ENCODE measurements at regions not wholly inside any gene's neighbourhood (a gene's known extent, or its start where the extent isn't known, plus 50 kb on each side); places are given as distances from the start of the nearest gene placed in this dataset.

GRCh38 chr12:115199831-115200230 lies 515.9 kb upstream of the TBX3 start:
- no peak for TF ChIP-seq EZH2 (IDR thresholded peaks at IDR 0.05; ENCODE audit: borderline replicate concordance, low read length)
- TF ChIP-seq CTCF (IDR thresholded peaks at IDR 0.05; ENCODE audit: low read length) = no peak
- Histone ChIP-seq H3K9ac (ENCODE audit: low read length) (no peak overlapping the region), H3K27me3 (ENCODE audit: insufficient read depth, low read length) (no peaks in the 10 kb centered on the region), H3K27ac (ENCODE audit: low read depth, low read length, poor library complexity, severe bottlenecking) (no peak overlapping the region), H3K4me3 (ENCODE audit: low read depth, low read length, poor library complexity, severe bottlenecking) (no peak overlapping the region), H3K79me2 (ENCODE audit: insufficient read depth, low read length) (no peaks in the 10 kb centered on the region), H3K9me3 (ENCODE audit: low read length) (no peaks in the 10 kb centered on the region), H3K4me2 (ENCODE audit: low read length) (no peak overlapping the region), H3K36me3 (ENCODE audit: insufficient read depth, low read length) (no peaks in the 10 kb centered on the region), H3F3A (ENCODE audit: insufficient read depth, low read length) (no peaks in the 10 kb centered on the region), H2AFZ (ENCODE audit: low read length) (no peak overlapping the region), H3K4me1 (ENCODE audit: insufficient read depth, low read length, severe bottlenecking) (no peaks in the 10 kb centered on the region), H3K9me2 (ENCODE audit: low read depth, low read length) (no peaks in the 10 kb centered on the region), H4K20me1 (ENCODE audit: insufficient read depth, low read length) (no peaks in the 10 kb centered on the region)

GRCh38 chr12:115194857-115195256 lies 510.9 kb upstream of the TBX3 start:
- Histone ChIP-seq H3K36me3 (ENCODE audit: insufficient read depth, low read length) (no peaks in the 10 kb centered on the region), H3F3A (ENCODE audit: insufficient read depth, low read length) (no peaks in the 10 kb centered on the region), H3K4me1 (ENCODE audit: insufficient read depth, low read length, severe bottlenecking) (no peaks in the 10 kb centered on the region), H3K9me3 (ENCODE audit: low read length) (no peaks in the 10 kb centered on the region), H4K20me1 (ENCODE audit: insufficient read depth, low read length) (no peaks in the 10 kb centered on the region), H3K4me2 (ENCODE audit: low read length) (no peak overlapping the region), H3K79me2 (ENCODE audit: insufficient read depth, low read length) (no peaks in the 10 kb centered on the region), H3K9me2 (ENCODE audit: low read depth, low read length) (no peaks in the 10 kb centered on the region), H3K9ac (ENCODE audit: low read length) (no peak overlapping the region), H3K27ac (ENCODE audit: low read depth, low read length, poor library complexity, severe bottlenecking) (no peak overlapping the region), H2AFZ (ENCODE audit: low read length) (no peak overlapping the region), H3K27me3 (ENCODE audit: insufficient read depth, low read length) (no peaks in the 10 kb centered on the region), H3K4me3 (ENCODE audit: low read depth, low read length, poor library complexity, severe bottlenecking) (no peak overlapping the region)
- TF ChIP-seq EZH2 (IDR thresholded peaks at IDR 0.05; ENCODE audit: borderline replicate concordance, low read length) (no peak), CTCF (IDR thresholded peaks at IDR 0.05; ENCODE audit: low read length) (no peak)

GRCh38 chr12:115194448-115194847 lies 510.5 kb upstream of the TBX3 start:
- H3K4me3 ChIP-seq (ENCODE audit: low read depth, low read length, poor library complexity, severe bottlenecking) = no peak overlapping the region
- no peak overlapping the region for H3K4me2 ChIP-seq (ENCODE audit: low read length)
- H2AFZ ChIP-seq (ENCODE audit: low read length) = no peak overlapping the region
- no peaks in the 10 kb centered on the region for H4K20me1 ChIP-seq (ENCODE audit: insufficient read depth, low read length)
- no peaks in the 10 kb centered on the region for H3K9me2 ChIP-seq (ENCODE audit: low read depth, low read length)
- H3K36me3 ChIP-seq (ENCODE audit: insufficient read depth, low read length) = no peaks in the 10 kb centered on the region
- no peak overlapping the region for H3K9ac ChIP-seq (ENCODE audit: low read length)
- H3K27me3 ChIP-seq (ENCODE audit: insufficient read depth, low read length) = no peaks in the 10 kb centered on the region
- H3F3A ChIP-seq (ENCODE audit: insufficient read depth, low read length) = no peaks in the 10 kb centered on the region
- TF ChIP-seq EZH2 (IDR thresholded peaks at IDR 0.05; ENCODE audit: borderline replicate concordance, low read length) (no peak), CTCF (IDR thresholded peaks at IDR 0.05; ENCODE audit: low read length) (no peak)
- H3K4me1 ChIP-seq (ENCODE audit: insufficient read depth, low read length, severe bottlenecking) = no peaks in the 10 kb centered on the region
- no peaks in the 10 kb centered on the region for H3K9me3 ChIP-seq (ENCODE audit: low read length)
- no peak overlapping the region for H3K27ac ChIP-seq (ENCODE audit: low read depth, low read length, poor library complexity, severe bottlenecking)
- H3K79me2 ChIP-seq (ENCODE audit: insufficient read depth, low read length) = no peaks in the 10 kb centered on the region

Data from OCI-LY1 (cell line).